Right forelimb (tissue), 1 donor: ENCODE measurements at regions not wholly inside any gene's neighbourhood (a gene's known extent, or its start where the extent isn't known, plus 50 kb on each side); places are given as distances from the start of the nearest gene placed in this dataset.
A peak's percentile ranks its signal among the peaks of the same experiment; 100 is the strongest.
"Not testable (repeated sequence)": the region's sequence is repeated elsewhere in the genome, so short reads cannot be mapped to it uniquely, and the experiment has no call there.

Experiments
- DNase-seq: peaks from one replicate; pipeline ENCODE4 v3.0.0-alpha.2; 2018

- DNase-seq, result no peak
These were observed 311.0 kb upstream of the RGS6 start for GRCh38 chr14:71621276-71621675.

DNA sequence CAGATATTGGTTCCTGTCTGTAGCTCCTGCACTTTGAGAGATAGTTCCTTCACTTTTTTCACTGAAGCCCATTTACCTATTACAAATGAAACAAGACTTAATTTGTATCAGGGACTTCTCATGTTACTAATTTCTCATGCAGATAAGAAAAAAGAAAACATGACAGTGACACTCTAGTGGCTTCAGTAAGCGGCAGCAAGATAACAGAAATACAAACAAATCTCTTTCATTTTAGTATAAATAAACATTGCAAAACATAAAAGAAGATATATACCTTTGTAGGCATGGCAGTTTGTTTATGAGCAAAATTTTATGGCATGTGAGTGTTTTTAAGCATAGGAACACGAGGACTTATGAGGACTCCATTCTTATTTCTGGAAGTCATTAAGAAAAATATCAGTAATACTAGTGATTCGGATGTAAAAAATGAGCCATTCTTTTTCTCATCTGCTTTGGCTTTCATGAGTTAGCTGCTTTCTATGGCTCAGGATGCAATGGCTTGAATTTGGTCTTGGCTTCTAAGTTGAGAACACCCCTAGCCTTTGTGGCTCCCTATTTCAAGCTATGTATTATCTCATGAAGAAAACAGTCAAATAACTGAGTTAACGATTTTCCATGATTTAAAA, 310.1 kb upstream of the RGS6 start:
- no peak for DNase-seq

GRCh38 chr14:71623939-71624338, 308.3 kb upstream of the RGS6 start:
- no peak for DNase-seq

DNA sequence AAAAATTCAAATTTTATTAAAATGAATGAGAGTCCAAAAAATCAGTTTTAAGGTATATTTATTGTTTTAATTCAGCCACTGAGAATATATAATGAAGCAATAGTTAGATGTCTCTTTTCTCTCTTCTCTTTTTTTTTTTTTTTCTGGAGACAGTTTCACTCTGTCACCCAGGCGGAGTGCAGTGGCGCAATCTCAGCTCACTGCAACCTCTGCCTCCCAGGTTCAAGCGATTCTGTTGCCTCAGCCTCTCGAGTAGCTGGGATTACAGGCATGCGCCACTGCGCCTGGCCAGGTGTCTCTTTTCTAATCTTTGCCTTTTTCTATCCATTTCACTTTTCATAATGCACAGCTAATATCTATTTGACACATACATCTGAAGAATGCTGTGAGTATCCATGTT, 307.1 kb upstream of the RGS6 start:
- DNase-seq, result no peak

- no peak for DNase-seq
These were observed 306.1 kb upstream of the RGS6 start for GRCh38 chr14:71625891-71626701.

- DNase-seq, result no peak
These were observed 303.8 kb upstream of the RGS6 start for GRCh38 chr14:71628433-71628832.

DNA sequence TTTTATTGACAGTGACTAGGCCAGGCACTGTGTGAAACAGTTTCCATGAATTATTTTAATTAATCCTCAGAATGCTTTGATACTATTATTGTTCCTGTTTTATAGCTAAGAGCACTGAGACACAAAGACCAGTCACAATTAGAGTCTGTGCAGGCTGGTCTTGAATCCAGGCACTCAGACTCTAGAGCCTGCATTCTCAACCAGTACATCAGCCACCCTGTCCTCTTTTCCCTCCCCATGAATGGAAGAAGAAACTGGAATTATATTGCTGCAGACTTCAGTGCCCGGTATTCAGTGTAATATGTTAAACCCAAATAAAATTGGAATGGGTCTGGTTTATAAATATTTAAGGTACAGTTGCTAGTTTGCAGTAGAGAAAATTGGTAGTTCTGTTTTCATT, 303.0 kb upstream of the RGS6 start:
- DNase-seq, result no peak

GRCh38 chr14:71629765-71630492, 302.3 kb upstream of the RGS6 start:
- DNase-seq, result no peak

GRCh38 chr14:71631030-71631429, 301.2 kb upstream of the RGS6 start:
- DNase-seq, result not testable (repeated sequence)

- DNase-seq, result no peak
These were observed 299.7 kb upstream of the RGS6 start for GRCh38 chr14:71632440-71632946.

DNA sequence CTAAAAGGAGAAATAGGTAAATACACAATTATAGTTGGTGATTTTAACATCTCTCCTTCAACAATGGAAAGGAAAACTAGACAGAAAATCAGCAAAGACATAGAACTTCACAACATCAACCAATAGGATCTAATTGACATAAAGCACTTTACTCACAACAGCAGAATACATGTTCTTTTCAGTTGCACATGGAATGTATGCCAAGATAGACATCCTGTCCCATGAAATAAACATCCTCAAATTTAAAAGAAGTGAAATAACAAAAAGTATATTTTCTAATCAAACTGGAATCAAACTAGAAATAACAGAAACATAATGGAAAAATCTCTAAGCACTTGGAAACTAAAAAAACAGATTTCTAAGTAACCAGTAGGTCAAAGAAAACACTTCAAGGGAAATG, 296.2 kb upstream of the RGS6 start:
- DNase-seq, result no peak

GRCh38 chr14:71636820-71637471, 295.3 kb upstream of the RGS6 start:
- DNase-seq, result no peak

DNA sequence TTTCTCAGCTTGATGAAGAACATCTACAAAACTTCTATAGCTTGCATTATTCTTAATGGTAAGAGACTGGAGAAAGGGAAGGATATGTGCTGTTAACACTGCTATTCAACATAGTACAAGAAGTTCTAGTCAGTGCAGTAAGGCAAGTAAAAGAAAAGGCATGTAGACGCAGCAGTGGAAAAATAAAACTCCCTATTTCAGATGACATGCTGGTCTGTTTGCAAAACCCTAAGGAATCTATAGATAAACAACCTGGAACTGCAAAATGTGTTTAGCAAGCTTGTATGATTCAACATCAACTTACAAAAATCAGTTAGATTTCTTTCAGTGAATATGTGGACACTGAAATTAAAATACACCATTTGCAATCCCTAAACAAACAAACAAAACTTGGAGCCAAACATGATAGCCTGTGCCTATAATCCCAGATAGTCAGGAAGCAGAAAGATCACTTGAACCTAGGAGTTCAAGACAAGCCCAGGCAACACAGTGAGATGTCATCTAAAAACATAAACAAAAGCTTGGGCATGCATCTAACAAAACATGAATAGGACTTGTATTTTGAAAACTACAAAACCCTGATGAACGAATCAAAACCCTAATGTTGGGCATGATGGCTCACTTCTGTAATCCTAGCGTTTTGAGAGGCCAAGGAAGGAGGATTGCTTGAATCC, 293.6 kb upstream of the RGS6 start:
- DNase-seq, result no peak

DNA sequence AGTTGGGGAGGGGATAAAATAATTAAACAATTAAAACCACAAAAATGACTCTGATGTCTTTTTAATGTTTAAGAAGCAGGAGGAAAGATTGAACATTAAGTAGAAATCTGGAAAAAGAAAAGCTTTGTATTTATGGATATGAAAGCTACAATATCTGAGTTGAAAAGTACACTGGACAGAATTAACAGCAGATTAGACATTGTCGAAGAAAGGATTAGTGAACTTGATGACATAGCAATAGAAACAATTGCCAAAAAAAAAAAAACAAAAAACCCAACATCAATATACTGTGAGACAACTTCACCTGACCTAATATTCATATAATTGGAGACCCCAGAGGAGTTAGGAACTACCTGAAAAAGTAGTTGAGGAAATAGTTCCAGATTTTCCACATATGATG, 289.5 kb upstream of the RGS6 start:
- DNase-seq, result no peak

DNA sequence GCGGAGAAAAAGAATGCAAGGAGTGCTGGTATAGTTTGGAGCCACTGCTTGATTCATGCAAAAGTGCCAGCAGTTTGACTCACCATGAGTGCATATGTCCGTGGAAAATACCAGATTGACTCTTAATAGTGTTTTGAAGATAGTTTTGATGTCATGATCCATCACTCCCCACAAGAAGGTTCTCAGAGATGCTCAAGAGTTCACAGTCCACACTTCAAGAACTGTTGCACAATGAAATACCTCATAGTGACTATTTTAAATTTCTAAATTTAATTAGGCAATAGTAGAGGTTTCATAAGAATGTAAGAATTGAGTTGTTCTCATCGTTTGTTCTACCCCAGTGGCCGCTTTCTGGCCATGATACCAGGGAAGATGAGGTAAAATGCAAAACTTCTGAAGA, 286.6 kb upstream of the RGS6 start:
- DNase-seq, result no peak

GRCh38 chr14:71646518-71646917, 285.7 kb upstream of the RGS6 start:
- DNase-seq, result no peak

- DNase-seq, result no peak
These were observed 285.0 kb upstream of the RGS6 start for GRCh38 chr14:71647086-71647784.

DNA sequence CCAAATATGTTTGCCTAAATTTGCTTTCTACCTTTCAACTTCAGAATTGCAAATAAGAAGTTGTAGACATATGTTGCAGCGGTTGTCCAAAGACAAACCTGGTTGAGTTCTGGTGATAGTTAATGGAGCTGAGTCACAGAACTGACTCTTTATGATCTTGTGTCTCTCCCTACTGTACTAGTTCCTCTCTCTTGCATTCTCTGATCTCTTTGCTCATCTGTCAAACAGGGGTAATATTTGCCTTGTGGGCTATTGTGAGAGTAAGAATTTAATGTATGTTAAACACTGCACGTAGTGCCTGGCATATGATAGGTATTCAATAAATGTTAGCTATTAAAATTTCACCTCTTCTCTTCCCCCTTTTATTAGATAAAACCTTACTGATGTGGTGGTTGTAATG, 283.5 kb upstream of the RGS6 start:
- DNase-seq, result no peak

DNA sequence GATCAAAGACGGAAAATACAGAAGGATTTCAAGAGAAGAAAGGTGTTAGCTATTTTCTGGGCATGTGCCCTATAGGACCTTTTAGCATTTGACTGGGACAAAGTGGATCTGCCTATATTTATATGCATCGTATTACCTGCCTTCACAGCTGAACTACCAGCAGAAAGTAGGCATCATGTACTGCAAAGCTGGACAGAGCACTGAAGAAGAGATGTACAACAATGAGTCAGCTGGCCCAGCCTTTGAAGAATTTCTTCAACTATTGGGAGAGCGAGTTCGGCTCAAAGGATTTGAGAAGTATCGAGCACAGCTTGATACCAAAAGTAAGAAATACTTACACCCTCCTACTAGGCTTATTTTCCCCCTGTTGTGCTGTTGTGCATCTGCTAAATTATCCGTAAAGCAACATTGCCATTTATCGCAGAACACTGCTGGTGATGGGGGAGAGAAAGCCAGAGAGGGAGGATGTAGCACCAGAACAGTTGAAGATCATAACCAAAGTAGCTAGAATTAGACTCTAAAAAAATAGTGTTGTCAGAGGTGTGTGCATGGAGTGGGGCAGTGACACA, 282.0 kb upstream of the RGS6 start:
- no peak for DNase-seq

GRCh38 chr14:71651228-71651627, 281.0 kb upstream of the RGS6 start:
- DNase-seq, result peak; percentile 57

DNA sequence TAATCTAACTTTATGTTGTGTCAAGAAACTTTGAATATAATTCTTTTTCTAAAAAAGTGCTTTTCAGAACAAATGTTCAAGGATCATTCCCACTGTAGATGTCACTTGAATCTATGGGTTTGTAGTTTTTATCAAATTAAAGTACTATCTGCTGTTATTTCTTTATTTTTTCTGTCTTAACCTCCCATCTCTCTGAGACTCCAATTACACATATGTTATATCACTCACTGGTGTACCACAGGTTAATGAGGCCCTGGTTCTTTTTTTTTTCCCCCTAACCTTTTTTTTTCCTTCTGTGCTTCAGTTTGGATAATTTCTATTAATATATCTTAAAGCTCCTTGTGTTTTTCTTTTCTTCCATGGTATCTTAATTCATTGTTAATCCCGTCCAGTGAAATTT, 279.9 kb upstream of the RGS6 start:
- DNase-seq, result no peak

DNA sequence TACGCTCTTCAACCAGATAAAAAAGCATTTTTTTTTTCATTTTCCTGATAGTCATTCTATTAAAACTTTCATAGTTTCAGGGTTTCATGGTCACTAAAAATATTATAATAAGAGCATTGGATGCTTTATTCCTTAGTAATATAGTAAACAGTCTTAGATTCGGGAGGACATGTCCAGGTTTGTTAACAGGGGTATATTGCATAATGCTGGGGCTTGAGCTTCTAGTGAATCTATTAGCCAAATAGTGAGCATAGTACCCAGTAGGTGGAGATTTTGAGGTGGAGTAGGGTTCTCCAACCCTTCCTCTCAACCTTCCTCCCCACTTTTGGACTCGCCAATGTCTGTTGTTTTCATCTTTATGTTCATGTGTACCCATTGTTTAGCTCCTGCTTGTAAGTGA, 277.4 kb upstream of the RGS6 start:
- no peak for DNase-seq
